GM21526 (cell line): ENCODE measurements at regions not wholly inside any gene's neighbourhood (a gene's known extent, or its start where the extent isn't known, plus 50 kb on each side); places are given as distances from the start of the nearest gene placed in this dataset.
"Not testable (repeated sequence)": the region's sequence is repeated elsewhere in the genome, so short reads cannot be mapped to it uniquely, and the experiment has no call there.

Experiments used
- ATAC-seq: cut with Tn5 transposase; IDR thresholded peaks from one replicate; pipeline ENCODE4 v1.9.1; 2021; ENCODE audit warnings: moderate library complexity; ENCODE audit not compliant: unreplicated experiment, low FRiP score

GRCh38 chr15:46997501-46997900 lies 719.8 kb upstream of the SEMA6D start:
- ATAC-seq = no peak

DNA sequence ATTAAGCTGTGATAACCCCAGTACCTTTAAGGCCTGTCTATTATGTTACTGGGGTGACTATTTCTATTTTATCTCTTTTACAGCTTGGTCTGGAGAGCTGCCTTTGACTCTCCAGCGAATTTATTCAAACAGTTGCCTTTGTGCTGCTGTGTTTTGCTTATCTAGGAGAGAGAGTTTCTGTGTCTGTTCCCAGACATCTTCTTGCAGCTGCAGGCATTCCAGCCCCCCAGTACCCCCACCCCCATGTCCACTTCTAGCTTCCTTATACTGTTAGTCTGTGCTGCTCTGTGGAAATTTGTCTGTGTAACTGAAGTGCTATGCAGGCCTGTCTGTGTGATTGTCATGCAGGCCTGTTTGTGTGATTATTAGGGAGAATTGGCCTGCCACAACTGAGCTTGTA lies 713.7 kb upstream of the SEMA6D start:
- ATAC-seq = no peak

DNA sequence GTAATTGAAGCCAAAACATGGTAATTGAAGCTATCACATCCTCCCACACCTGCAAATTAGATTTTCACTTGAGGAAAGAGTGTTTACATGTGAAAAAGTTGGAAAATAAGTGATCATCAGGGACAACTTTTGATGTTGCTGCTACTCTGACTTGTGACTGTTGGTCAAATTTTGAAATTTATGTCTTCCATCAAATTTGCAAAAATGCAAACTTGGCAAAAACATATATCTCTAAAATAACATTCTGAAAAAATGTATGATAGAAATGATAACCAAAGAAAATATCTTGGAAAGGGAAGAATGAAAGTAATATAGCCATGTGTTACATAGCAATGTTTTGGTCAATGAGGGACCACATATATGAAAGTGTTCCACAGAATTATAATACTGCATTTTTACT lies 703.9 kb upstream of the SEMA6D start:
- ATAC-seq = no peak

DNA sequence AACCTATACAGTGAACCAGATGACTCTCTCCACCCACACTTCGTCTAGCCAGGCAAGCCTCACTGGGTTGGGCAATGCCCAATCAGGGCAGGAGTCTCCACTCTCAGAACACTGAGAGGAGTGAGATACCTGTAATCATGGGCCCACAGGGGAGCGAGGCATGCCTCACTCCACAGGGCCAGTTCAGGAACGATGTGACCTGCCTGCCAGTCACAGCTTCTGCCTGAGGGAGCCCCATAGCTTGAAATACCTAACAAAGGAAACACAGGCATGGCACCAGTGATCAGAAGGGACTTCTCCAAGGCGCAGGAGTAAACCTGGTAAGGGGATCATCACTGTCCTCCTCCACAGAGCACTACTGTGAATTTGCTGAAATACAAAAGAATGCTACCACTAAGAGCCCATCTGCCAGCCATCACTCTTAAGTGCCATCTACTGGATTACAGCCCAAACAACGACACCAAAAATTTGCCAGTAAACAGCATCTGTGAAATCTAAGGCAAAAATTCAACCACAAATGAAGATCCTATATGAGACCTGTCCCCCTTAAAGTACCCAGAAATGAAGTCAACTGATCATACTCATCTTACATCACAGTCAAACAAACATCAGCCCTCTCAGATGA lies 689.9 kb upstream of the SEMA6D start:
- no peak for ATAC-seq

DNA sequence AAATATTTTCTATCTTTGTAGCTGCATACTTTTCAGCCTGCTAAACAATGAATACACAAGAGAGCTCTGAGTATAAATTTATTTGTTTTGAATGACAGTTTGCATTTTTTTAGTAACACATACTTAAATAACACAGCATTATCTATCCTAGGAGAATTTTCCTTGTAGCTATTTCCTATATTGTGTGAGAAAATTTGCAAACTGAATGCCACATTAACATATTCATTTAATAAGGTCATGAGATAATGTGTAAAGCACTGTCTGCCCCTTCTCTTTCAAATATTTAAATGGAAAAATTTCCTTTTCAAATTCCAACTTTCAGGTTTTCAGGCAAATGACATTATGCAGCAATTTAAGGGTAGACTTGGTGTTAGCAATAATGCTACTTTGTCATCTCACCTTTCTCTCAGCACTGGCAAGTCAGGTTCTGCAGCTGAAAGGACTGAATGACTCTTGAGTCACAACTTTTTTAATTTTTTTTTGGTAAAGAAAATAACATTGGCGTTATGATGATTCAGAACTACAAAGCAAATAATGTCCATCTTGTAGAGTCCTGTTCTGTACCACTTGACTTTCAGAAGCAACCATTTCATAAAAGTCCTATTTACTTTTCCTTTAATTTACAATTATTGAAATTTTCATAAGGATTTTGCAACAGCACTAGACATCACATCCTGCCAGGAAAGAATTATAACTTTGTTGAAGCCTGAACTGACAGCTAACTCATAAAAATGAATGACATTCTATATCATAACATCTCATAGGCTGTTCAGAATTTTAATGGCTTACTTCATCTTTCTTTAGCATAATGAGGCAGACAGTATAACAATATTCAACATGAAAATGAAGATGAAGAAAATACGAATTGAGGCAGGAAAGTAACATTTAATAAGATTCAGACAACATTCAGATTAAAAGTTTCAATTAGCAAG lies 681.6 kb upstream of the SEMA6D start:
- no peak for ATAC-seq

GRCh38 chr15:47037003-47037402 lies 680.3 kb upstream of the SEMA6D start:
- ATAC-seq = no peak

GRCh38 chr15:47039225-47039624 lies 678.1 kb upstream of the SEMA6D start:
- ATAC-seq = no peak

- no peak for ATAC-seq
These were observed 676.0 kb upstream of the SEMA6D start for GRCh38 chr15:47041301-47041700.

GRCh38 chr15:47047981-47048380 lies 669.3 kb upstream of the SEMA6D start:
- ATAC-seq = not testable (repeated sequence)

- no peak for ATAC-seq
These were observed 650.9 kb upstream of the SEMA6D start for GRCh38 chr15:47066392-47066791.

- not testable (repeated sequence) for ATAC-seq
These were observed 639.5 kb upstream of the SEMA6D start for GRCh38 chr15:47077846-47078245.

DNA sequence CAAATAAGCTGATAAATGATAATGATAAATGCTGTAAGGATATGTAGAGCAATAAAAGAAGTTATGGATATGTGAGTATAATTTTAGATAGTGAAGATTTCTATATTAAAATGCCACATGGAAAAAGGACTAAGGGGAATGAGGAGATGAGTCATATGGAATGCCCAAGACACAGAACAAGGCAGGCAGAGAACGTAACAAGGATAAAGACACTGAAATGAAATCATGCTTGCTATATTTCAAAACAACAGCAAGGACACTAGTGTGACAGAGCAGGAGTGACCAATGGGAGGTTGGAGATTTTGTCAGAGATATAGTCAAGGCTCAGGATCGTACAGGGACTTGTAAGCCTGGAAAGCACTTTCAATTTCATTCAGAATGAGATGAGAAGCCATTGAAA lies 621.5 kb upstream of the SEMA6D start:
- ATAC-seq = no peak

- ATAC-seq = not testable (repeated sequence)
These were observed 618.8 kb upstream of the SEMA6D start for GRCh38 chr15:47098526-47098925.

- not testable (repeated sequence) for ATAC-seq
These were observed 617.5 kb upstream of the SEMA6D start for GRCh38 chr15:47099801-47100200.

GRCh38 chr15:47108800-47109199 lies 608.5 kb upstream of the SEMA6D start:
- ATAC-seq = not testable (repeated sequence)

- no peak for ATAC-seq
These were observed 600.6 kb upstream of the SEMA6D start for GRCh38 chr15:47116698-47117097.

- ATAC-seq = no peak
These were observed 598.0 kb upstream of the SEMA6D start for GRCh38 chr15:47119349-47119748.

GRCh38 chr15:47124430-47125102 lies 592.7 kb upstream of the SEMA6D start:
- no peak for ATAC-seq

DNA sequence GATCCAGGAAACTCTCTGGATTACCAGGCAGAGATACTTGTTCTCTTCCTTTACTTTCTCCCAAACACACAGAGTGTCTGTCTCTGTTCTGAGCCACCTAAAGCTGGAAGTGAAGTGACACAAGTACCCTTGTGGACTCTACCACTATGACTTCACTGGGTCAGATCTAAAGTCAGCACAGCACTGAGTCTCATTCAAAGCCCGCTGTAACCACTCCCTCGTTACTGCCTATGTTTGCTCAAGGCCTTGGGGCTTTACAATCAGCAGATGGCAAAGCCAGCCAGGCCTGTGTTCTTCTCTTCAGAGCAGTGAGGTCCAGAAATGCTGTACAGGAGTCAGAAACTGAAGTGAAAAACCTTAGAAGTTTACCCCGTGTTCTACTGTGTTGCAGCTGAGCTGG lies 588.3 kb upstream of the SEMA6D start:
- ATAC-seq = no peak

DNA sequence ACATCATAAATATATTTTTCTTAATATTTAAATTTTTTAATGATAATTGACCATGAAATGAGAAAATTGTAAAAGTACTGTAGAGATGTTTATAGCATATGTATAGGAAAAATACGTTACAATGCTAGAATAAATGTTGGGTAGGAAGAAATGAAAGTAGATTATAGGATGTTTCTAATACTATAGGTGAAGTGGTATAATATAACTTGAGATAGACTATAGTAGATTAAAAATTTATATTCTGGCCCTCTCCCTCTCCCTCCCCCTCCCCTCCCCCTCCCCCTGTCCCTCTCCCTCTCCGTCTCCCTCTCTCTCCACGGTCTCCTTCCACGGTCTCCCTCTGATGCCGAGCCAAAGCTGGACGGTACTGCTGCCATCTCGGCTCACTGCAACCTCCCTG lies 585.9 kb upstream of the SEMA6D start:
- ATAC-seq = not testable (repeated sequence)

DNA sequence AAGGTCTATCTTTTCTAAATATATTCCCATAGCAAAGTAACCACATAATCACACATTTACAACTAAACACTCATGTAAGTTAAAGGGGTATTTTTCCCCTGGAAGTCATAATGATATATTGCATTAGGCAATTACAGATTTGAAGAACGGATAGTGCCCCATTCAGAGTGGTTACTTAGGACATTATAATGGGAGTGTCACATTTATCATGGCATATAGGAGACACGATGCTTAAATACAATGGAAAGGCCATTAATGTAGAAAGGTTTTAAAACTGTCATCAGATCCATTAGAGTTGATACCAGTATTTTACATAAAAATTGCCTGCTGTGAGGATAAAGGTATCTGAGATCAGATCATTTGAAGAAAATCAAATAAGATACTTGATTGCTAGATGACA lies 582.0 kb upstream of the SEMA6D start:
- ATAC-seq = no peak
